ENCODE measurements at regions not wholly inside any gene's neighbourhood (a gene's known extent, or its start where the extent isn't known, plus 50 kb on each side); places are given as distances from the start of the nearest gene placed in this dataset.

GRCh38 chr18:29307982-29308381 is 1131.1 kb upstream of the CDH2 start:
- H3K4me3 Mint-ChIP-seq, result no peak overlapping the region
- no peaks in the 10 kb centered on the region for H3K9me3 Mint-ChIP-seq
- no peak for ATAC-seq
- no peak for DNase-seq
- no peak overlapping the region for H3K27ac Mint-ChIP-seq
- H3K27me3 Mint-ChIP-seq, result no peaks in the 10 kb centered on the region
- H3K36me3 Mint-ChIP-seq (ENCODE audit: low read depth), result no peaks in the 10 kb centered on the region
- H3K4me1 Mint-ChIP-seq, result no peaks in the 10 kb centered on the region

GRCh38 chr18:29307231-29307630 is 1130.3 kb upstream of the CDH2 start:
- Mint-ChIP-seq H3K9me3 (no peaks in the 10 kb centered on the region), H3K36me3 (ENCODE audit: low read depth) (no peaks in the 10 kb centered on the region), H3K27me3 (no peaks in the 10 kb centered on the region), H3K4me1 (no peaks in the 10 kb centered on the region), H3K4me3 (no peak overlapping the region), H3K27ac (no peak overlapping the region)
- ATAC-seq, result no peak
- no peak for DNase-seq

DNA sequence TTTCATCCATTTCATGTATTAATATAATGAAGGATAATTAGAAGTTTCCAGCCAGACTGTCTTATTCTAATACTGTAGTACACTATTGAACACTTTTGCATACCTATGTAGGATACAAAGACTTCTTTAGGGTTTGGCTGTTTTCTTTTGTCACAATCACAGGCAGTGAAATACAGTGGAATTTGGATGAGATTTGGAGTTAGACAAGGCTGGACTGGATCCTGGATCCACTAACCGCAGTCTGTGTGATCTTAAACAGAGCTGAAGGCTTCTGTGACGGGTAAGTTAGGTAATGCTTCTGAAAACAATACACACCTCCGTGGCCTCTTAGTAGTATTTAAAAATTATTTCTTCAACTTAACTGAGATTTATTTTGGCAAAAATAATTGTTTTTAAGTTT is 1128.6 kb upstream of the CDH2 start:
- H3K27ac Mint-ChIP-seq, result no peak overlapping the region
- no peaks in the 10 kb centered on the region for H3K27me3 Mint-ChIP-seq
- ATAC-seq (no peak), DNase-seq (no peak)
- no peak overlapping the region for H3K4me3 Mint-ChIP-seq
- H3K9me3 Mint-ChIP-seq, result peaks cover 4% of the 10 kb centered on the region
- no peaks in the 10 kb centered on the region for H3K4me1 Mint-ChIP-seq
- H3K36me3 Mint-ChIP-seq (ENCODE audit: low read depth), result no peaks in the 10 kb centered on the region

GRCh38 chr18:29301048-29301447 is 1124.1 kb upstream of the CDH2 start:
- H3K9me3 Mint-ChIP-seq, result peaks cover 14% of the 10 kb centered on the region
- DNase-seq, result no peak
- H3K27me3 Mint-ChIP-seq, result no peaks in the 10 kb centered on the region
- ATAC-seq, result no peak
- H3K4me3 Mint-ChIP-seq, result no peak overlapping the region
- no peak overlapping the region for H3K27ac Mint-ChIP-seq
- H3K36me3 Mint-ChIP-seq (ENCODE audit: low read depth), result no peaks in the 10 kb centered on the region
- no peaks in the 10 kb centered on the region for H3K4me1 Mint-ChIP-seq

- DNase-seq (no peak), ATAC-seq (no peak)
- Mint-ChIP-seq H3K9me3 (peaks cover 5% of the 10 kb centered on the region), H3K4me3 (no peak overlapping the region), H3K27me3 (no peaks in the 10 kb centered on the region), H3K4me1 (no peaks in the 10 kb centered on the region), H3K27ac (no peak overlapping the region), H3K36me3 (ENCODE audit: low read depth) (no peaks in the 10 kb centered on the region)
Observed at GRCh38 chr18:29285471-29285870, 1108.5 kb upstream of the CDH2 start.

- no peak overlapping the region for H3K27ac Mint-ChIP-seq
- no peak overlapping the region for H3K4me3 Mint-ChIP-seq
- no peak for ATAC-seq
- no peaks in the 10 kb centered on the region for H3K36me3 Mint-ChIP-seq (ENCODE audit: low read depth)
- H3K27me3 Mint-ChIP-seq, result no peaks in the 10 kb centered on the region
- no peak for DNase-seq
- H3K4me1 Mint-ChIP-seq, result no peaks in the 10 kb centered on the region
- peaks cover 11% of the 10 kb centered on the region for H3K9me3 Mint-ChIP-seq
Observed at GRCh38 chr18:29271501-29271900, 1094.6 kb upstream of the CDH2 start.

DNA sequence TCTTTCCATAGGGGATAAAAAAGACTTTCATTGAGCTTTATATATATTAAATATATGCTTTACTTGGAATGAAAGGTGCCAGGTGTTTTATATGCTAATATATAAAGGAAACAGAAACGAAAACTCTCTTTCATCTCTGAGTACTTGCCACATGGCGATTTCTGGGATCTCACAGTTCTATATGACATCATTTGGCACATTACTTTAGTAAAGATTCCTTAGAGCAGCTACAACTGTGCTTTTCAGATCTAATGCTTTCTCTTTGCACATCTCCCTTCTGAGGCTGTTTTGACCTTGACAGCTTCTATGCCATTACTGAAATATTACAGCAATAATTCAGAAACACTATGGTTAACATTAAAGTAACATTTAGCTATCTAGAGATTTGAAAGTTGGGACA is 1082.9 kb upstream of the CDH2 start:
- Mint-ChIP-seq H3K27ac (no peak overlapping the region), H3K36me3 (ENCODE audit: low read depth) (no peaks in the 10 kb centered on the region), H3K4me1 (no peaks in the 10 kb centered on the region), H3K4me3 (no peak overlapping the region), H3K27me3 (no peaks in the 10 kb centered on the region), H3K9me3 (peaks cover 24% of the 10 kb centered on the region)
- ATAC-seq (no peak), DNase-seq (no peak)

DNA sequence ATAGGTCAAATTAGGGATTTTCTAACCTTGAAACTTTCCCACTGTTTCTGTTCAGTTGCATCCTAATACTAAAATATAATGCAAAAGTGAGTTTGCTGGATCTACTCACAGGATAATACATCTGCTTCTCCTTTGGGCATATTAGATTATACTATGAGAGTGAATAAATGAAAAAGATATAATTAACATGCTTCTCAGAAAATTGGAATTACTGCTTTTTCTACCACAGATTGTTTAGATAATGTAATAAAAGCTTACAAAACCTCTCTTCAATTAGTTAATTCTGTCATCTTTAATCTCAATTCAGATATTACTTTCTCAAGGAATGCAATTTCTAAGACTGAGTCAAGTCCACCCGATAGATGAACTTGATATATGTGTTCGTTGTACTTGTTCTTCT is 1077.2 kb upstream of the CDH2 start:
- Mint-ChIP-seq H3K27ac (no peak overlapping the region), H3K36me3 (ENCODE audit: low read depth) (no peaks in the 10 kb centered on the region)

DNA sequence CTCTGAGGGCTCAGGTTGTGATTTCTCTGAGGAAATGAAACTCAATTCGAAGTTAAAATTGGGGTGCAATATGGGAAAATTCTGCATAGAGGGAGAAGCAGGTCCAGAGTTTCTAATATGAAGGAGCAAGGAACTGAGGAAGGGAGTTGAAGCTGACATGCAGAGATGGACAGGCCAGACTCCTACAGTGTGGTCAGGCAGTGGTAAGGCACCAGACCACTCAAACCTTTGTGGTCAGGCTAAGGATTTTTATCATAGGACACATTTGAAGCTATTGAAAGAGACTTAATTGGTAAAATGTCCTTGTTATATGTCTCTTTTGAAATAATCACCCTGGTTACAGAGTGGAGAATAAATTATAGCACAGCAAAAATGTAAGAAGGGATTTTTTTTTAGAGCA is 1074.8 kb upstream of the CDH2 start:
- no peak overlapping the region for H3K27ac Mint-ChIP-seq
- no peak for DNase-seq
- no peaks in the 10 kb centered on the region for H3K36me3 Mint-ChIP-seq (ENCODE audit: low read depth)
- no peaks in the 10 kb centered on the region for H3K27me3 Mint-ChIP-seq
- no peak for ATAC-seq
- H3K9me3 Mint-ChIP-seq, result peaks cover 4% of the 10 kb centered on the region
- H3K4me3 Mint-ChIP-seq, result no peak overlapping the region
- no peaks in the 10 kb centered on the region for H3K4me1 Mint-ChIP-seq

More for the DNA sequence above, 1077.2 kb upstream of the CDH2 start:
- Mint-ChIP-seq H3K9me3 (peaks cover 6% of the 10 kb centered on the region), H3K4me3 (no peak overlapping the region), H3K4me1 (no peaks in the 10 kb centered on the region), H3K27me3 (no peaks in the 10 kb centered on the region)
- DNase-seq, result no peak
- ATAC-seq, result no peak

DNA sequence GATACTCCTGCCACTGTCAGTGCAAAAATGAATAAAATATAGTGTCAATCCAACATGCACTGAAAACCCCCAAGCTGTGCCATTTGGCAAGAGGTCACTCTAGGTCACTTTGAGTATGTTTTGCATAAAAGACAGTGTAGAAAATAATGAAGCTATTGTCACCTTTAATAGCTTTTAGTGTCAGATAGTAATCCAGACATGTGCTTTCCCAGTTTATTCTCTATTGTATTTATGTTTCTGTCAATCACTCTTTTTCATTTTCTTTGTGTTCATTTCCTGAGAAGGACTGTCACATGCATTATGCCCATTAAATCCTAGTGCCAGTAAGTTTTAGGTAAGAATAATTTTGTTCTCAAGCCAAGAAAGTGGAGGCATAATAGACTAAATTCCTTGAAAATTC is 1073.9 kb upstream of the CDH2 start:
- Mint-ChIP-seq H3K36me3 (ENCODE audit: low read depth) (no peaks in the 10 kb centered on the region), H3K4me3 (no peak overlapping the region), H3K4me1 (no peaks in the 10 kb centered on the region), H3K27ac (no peak overlapping the region), H3K9me3 (peaks cover 8% of the 10 kb centered on the region), H3K27me3 (no peaks in the 10 kb centered on the region)
- no peak for DNase-seq
- no peak for ATAC-seq

- H3K9me3 Mint-ChIP-seq, result peaks cover 8% of the 10 kb centered on the region
- H3K27ac Mint-ChIP-seq, result no peak overlapping the region
- no peaks in the 10 kb centered on the region for H3K36me3 Mint-ChIP-seq (ENCODE audit: low read depth)
- no peak overlapping the region for H3K4me3 Mint-ChIP-seq
- DNase-seq (no peak), ATAC-seq (no peak)
- no peaks in the 10 kb centered on the region for H3K27me3 Mint-ChIP-seq
- H3K4me1 Mint-ChIP-seq, result no peaks in the 10 kb centered on the region
Observed at GRCh38 chr18:29250259-29250658, 1073.3 kb upstream of the CDH2 start.

DNA sequence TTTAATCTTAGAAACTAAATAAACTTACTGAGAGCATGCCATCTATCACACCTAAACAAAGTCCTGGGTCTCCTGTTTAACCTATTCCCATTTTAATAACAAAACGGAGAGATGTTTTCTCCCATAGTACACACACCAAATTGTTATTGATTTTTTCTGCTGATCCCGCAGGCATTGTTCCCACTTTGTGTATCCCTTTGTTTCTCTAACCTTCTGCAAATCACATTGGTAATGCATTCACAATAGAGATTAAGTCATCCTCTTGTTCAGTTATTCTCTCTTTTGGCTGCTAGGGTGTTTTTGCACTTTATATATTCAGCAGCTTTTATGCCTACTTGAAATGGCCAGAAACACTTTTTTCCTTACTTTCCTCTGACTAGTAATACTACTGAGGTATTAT is 1071.9 kb upstream of the CDH2 start:
- Mint-ChIP-seq H3K27me3 (no peaks in the 10 kb centered on the region), H3K9me3 (peaks cover 8% of the 10 kb centered on the region), H3K4me3 (no peak overlapping the region), H3K27ac (no peak overlapping the region), H3K36me3 (ENCODE audit: low read depth) (no peaks in the 10 kb centered on the region), H3K4me1 (no peaks in the 10 kb centered on the region)
- DNase-seq (no peak), ATAC-seq (no peak)

GRCh38 chr18:29241199-29241598 is 1064.3 kb upstream of the CDH2 start:
- Mint-ChIP-seq H3K4me1 (no peaks in the 10 kb centered on the region), H3K27ac (no peak overlapping the region), H3K9me3 (peaks cover 20% of the 10 kb centered on the region)

DNA sequence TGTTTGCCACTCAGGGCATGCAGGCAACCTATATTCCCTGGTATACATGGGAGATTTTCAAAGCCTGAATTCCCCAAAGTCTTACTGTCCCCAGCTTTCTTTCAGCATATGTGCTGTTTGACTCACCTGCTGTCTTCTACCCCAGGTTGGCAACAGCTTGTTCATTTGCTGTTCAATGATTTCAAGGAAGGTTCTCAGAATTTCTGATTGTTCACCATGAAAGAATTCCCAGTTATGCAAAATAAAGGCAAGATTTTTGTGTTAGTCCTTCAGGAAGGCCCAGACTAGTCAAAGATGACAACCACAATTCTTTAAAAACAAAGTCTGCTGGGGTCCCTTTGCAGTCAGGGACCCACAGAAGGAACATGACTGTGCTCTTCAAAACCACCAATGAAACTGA is 1057.8 kb upstream of the CDH2 start:
- Mint-ChIP-seq H3K36me3 (ENCODE audit: low read depth) (no peaks in the 10 kb centered on the region), H3K9me3 (peaks cover 31% of the 10 kb centered on the region), H3K27ac (no peak overlapping the region), H3K27me3 (no peaks in the 10 kb centered on the region), H3K4me3 (no peak overlapping the region), H3K4me1 (no peaks in the 10 kb centered on the region)
- no peak for ATAC-seq
- no peak for DNase-seq

More at GRCh38 chr18:29241199-29241598, 1064.3 kb upstream of the CDH2 start:
- DNase-seq, result no peak
- H3K27me3 Mint-ChIP-seq, result no peaks in the 10 kb centered on the region
- no peak for ATAC-seq
- H3K36me3 Mint-ChIP-seq (ENCODE audit: low read depth), result no peaks in the 10 kb centered on the region
- no peak overlapping the region for H3K4me3 Mint-ChIP-seq

DNA sequence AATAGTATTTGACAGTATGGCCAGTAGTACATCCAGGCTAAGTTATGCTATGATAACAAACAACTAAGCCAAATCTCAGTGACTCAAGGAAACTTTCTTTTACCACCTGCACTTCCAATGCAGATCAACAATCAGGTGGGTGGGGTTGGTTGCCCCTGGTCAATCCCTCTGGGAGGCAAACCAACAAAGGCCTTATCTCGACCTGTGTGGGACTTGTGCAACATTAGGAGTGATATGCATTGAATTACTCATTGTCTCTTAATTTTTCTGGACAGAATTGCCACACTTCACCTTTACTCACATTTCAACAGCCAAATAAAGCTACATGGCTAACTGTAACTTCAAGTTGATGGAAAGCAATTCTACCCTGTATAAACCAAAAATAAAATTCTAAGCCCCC is 1049.3 kb upstream of the CDH2 start:
- ATAC-seq (no peak), DNase-seq (no peak)
- Mint-ChIP-seq H3K9me3 (peaks cover 13% of the 10 kb centered on the region), H3K27ac (no peak overlapping the region), H3K27me3 (no peaks in the 10 kb centered on the region), H3K4me1 (no peaks in the 10 kb centered on the region), H3K4me3 (no peak overlapping the region), H3K36me3 (ENCODE audit: low read depth) (no peaks in the 10 kb centered on the region)

DNA sequence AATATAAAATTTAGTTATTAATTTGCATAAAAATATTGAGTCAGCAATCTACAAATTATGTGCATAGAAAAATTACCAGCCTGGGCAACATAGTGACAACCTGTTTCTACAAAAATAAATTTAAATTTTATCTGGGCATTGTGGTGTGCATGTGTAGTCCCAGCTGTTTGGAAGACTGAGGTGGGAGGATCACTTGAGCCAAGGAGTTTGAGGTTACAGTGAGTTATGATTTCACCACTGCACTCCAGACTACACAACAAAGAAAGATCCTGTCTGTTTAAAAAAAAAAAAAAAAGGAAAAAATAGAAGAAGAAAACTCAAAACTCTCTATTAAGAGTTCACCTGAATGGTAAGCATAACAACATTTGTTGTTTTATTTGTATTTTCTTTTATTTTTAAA is 1048.4 kb upstream of the CDH2 start:
- Mint-ChIP-seq H3K9me3 (peaks cover 8% of the 10 kb centered on the region), H3K4me1 (no peaks in the 10 kb centered on the region), H3K36me3 (ENCODE audit: low read depth) (no peaks in the 10 kb centered on the region), H3K4me3 (no peak overlapping the region), H3K27me3 (no peaks in the 10 kb centered on the region), H3K27ac (no peak overlapping the region)
- ATAC-seq (no peak), DNase-seq (no peak)
